NCI-H446 (cell line): ENCODE measurements at regions not wholly inside any gene's neighbourhood (a gene's known extent, or its start where the extent isn't known, plus 50 kb on each side); places are given as distances from the start of the nearest gene placed in this dataset.

Source experiments
- DNase-seq, 2 experiments: peaks; one replicate each; lab custom pipeline; 2025; lab: John Stamatoyannopoulos, UW

DNA sequence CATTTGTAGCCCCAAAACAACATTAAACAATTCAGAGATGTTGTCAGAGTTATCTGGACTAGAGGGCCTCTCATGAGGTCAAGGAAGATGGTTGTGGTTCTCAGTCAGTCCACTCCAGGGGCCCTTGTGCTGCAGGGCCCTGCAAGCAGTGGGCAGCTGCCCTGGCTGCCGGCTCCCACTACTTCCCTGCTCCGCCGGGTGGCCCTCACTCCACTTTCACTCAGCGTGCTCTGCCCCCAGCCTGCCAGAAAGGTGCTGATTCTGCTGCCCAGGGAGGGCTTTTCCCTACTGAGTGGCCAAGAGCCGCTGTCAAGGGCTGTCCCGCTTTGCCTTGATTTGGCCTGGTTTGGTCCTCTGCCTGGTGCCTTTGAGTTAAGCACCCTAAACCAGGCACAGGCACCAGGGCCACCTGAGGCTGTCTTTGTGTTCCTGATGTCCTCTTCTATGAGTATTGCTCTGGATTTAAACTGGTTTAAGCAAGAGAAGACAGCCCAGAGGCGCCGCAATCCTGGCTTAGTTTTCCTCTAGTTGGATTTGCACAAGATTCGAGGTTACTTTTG is 117.2 kb downstream of the GADD45G start:
- DNase-seq, result no peak

DNA sequence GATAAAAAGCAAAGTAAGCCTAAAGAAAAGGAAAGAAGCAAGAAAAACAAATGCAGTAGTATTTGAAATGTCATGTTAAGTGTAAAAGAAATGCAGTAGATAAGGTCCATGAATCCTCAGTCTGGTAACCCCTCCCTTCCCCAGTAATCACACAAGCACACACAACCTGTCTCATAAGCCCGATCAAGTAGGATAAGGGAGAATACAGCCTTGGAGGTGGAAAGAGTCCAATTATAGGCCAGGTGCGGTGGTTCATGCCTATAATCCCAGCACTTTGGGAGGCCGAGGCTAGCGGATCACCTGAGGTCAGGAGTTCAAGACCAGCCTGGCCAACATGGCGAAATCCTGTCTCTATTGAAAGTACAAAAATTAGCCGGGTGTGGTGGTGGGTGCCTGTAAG is 117.9 kb downstream of the GADD45G start:
- no peak for DNase-seq

GRCh38 chr9:89723469-89724100 is 118.8 kb downstream of the GADD45G start:
- DNase-seq, result no peak

GRCh38 chr9:89724659-89725058 is 119.8 kb downstream of the GADD45G start:
- no peak for DNase-seq

GRCh38 chr9:89725271-89725670 is 120.5 kb downstream of the GADD45G start:
- DNase-seq, result no peak

DNA sequence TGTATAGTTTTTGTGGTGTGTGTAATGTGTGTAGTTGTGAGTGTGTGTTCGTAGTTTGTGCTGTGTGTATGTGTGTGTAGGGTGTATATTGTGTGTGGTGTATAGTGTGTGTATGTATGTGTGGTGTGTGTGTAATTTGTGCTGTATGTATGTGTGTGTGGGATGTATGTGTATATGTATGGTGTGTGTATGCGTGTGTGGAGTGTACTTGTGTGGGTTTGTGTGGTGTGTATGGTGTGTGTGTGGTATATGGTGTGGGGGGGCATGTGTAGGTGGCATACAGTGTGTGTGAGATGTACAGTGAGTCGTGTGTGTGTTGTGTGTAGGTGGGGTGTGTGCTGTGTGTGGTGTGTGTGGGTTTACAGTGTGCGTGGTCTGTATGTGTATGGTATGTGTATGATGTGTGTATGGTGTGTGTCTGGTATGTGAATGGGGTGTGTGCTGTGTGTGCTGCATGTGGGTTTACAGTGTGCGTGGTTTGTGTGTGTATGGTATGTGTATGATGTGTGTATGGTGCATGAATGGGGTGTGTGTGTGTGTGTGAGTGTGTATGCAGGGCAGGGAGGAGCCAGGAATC is 125.2 kb downstream of the GADD45G start:
- DNase-seq, result no peak

DNA sequence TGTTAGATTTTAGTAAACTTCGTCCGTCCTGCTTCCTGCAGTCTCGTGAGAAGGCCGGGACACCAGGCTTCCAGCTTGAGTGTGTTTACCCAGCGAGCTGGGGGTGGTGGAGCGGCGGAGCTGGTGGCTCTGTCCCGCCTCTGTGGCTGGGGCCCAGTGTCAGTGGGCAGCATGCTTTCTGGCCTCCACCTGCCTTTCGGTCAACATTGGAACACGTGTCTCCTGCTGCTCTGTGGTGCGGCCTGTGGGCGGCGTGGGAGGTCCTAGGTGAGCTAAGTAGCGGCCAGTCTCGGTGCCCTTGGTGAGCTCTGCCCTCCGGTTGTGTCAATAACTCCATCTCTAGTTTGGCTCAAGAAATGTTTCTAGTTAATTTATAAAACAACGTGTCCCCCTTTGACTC is 125.9 kb downstream of the GADD45G start:
- DNase-seq, result no peak

DNA sequence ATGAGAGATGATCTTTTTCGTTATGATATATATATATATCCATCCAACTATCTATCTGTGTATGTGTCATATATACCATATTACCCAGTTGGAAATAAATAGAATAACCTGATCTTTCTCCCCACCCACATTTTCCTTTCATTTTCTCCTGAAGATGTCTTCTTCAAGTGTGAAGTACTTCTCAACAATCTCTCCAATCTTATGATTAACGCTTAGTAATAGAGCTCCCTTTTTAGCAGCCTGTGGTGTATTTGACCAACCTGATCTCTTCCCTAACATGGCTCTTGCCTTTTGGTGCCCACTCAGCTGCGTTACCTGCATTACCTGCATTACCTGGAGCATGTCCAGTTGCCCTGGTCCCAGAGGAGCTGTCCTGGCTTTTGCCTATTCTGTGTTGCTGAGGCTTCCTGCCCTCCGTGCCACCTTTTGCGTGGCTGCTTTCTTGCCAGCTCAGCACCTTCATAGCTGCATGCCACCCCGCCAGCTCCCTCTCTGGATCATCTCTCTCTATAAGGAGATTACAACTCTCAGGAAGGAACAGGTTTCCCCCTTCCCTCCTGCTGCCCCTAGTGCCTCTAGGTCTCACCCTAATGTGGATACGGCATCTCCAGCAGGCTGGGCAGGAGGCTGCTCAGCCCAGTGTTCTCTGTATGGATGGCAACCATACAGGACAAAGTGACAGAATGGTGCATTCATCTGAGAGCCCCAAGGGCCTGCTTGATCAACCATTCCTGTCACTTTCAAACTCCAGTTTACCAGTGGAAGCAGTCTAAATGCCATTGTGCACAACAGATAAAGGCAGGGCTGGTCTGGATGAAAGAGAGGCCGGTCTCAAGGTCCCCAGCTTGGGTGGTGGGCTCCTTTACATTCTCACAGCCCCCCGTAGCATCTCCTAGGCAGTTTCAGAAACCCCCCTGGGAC is 126.7 kb downstream of the GADD45G start:
- DNase-seq, result no peak

GRCh38 chr9:89732295-89732938 is 127.6 kb downstream of the GADD45G start:
- no peak for DNase-seq

GRCh38 chr9:89732939-89733324 is 128.1 kb downstream of the GADD45G start:
- no peak for DNase-seq

DNA sequence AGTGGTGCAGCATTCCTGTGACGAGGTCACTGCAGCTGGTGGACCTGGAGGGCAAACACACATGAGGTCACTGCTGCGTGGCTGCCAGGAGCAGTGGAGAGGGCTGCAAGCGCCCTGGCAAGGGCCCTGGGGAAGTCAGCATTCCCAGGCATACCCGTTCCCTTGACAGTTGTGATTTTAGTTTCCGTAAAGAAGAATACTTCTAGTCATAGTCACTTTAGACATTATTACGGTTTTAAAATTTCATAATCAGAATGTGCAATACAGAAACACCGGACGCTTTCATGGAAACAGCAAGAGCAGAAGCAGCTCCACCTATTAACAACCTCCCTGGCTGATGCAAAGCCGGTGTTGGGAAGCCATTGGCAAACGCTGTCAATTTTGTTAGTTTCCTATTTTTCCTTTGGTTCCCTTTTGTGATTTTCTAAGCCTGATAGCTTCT is 129.8 kb downstream of the GADD45G start:
- no peak for DNase-seq

GRCh38 chr9:89738137-89738932 is 133.5 kb downstream of the GADD45G start:
- DNase-seq, result no peak

DNA sequence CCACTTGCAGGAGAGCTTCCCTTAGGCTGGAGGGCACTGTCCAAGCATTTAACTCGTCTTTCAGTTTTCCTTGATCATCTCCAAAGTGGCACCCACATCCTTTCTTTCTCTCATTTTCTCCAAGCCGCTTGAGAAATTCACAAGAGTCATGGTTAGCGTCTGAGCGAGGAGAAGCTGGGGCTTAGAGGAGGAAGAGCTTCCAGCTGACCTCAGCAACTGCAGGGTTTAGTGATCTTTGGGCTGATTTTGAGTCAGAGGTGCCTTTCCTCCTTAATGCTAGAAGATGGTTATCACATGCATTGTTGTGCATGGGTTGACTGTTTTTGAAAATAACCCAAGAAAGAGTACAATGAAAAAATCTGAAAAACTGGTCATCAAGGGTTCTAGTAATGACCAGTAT is 134.7 kb downstream of the GADD45G start:
- DNase-seq, result no peak

GRCh38 chr9:89739916-89740315 is 135.1 kb downstream of the GADD45G start:
- DNase-seq, result no peak

DNA sequence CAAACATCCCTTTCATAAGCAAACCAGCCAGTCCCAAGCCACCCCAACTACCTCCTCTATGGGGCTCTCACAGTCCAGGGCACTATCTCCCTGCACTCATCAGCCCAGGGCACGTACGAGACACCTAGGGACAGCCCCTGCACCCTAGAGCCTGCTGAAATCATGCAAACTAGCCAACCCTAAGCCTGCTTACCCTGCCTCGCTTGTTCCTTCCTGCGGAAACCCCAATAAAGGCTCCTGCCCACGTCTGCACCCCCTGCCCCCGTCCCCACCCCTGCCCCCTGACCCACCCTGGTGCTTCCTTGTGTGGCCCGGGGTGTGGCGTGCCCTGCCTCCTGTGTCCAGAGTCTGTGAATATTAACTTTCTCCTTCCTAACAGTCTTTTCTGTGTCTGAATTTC is 135.9 kb downstream of the GADD45G start:
- DNase-seq, result no peak

DNA sequence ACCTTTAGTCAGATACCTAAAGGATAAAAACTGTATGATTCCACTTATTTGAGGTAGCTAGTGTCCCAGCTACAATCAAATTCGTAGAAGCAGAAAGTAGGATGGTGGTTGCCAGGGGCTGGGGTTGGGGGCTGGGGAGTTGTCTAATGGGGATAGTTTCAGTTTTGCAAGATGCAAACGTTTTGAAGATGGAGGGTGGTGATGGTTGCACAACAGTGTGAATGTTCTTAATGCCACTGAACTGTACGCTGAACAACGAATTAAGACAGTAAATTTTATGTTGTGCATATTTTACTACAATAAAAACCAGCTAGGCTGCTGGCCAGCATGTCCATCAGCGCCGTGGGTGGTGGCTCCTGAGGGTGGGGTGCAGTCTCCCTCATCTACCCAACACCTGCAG is 137.8 kb downstream of the GADD45G start:
- DNase-seq, result no peak

DNA sequence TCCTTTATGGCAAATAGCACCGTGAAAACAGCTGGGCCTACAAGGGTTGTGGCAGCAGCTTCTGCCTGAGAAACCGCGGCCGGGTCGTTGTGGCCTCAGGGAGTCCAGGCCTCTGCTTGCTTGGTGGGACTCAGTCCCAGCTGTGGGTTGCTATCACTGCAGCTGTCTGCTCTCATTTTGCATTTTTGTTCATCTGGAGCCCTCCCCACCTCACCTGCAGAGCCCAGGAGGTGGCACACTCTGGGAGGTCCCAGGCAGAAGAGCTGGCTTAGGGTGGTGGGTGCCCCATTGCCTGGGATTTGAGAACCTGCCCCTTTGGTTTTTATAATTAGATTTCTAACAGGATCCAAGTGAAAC is 138.4 kb downstream of the GADD45G start:
- DNase-seq, result no peak

GRCh38 chr9:89743573-89744254 is 138.9 kb downstream of the GADD45G start:
- no peak for DNase-seq

DNA sequence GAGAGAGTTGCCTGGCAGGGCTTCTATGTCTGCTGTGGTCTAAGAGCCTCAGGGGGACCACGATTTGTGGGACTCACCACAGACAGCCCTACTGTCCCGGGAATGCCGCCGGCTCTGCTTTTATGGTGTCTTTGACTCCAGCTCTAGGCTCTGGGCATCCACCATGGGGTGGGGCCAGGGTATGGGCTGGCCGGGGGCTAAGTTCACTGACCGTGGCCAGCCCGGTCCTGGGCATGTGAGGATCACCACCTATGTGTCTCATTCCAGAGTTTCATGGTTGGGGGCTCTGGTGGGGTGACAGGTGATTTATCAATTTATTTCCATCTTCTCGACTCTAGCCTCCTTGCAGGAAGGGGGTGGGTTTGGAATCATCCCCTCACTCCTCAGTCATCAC is 139.4 kb downstream of the GADD45G start:
- DNase-seq, result no peak

DNA sequence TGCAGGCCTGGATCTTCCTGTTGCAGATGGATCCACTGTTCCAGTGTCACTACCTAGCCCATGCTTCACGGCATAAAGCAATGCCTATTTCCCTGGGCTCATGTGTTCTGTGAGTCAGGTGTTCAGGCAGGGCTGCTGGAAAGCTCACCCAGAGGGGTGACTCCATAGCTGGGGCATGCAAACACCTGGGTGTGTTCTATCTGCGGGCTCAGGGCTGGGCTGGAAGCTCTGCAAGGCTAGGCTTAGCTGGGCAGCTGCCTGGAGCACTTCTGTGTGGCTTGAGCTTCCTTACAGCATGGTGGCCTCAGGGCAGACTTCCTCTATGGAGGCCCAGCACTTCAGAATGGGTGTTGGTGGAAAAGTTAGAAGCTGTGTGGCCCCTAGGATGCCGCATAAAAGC is 139.9 kb downstream of the GADD45G start:
- DNase-seq, result no peak
